Upper lobe of left lung (tissue), 4 donors: ENCODE measurements at regions not wholly inside any gene's neighbourhood (a gene's known extent, or its start where the extent isn't known, plus 50 kb on each side); places are given as distances from the start of the nearest gene placed in this dataset.

Experiments used
- CTCF ChIP-seq, 6 experiments: fragments of 450-650 bp in 4 of 6; fragments of 200-600 bp in 2 of 6; sonication (generic) in 2 of 6; IDR thresholded peaks; one replicate each; pipeline ENCODE4 v1.5.1; 2016 to 2019; ENCODE audit warnings: antibody characterized with exemption in 6 of 6
- EP300 ChIP-seq, 4 donors: sonication (generic); formaldehyde crosslinking; IDR thresholded peaks; one replicate each; pipeline ENCODE4 v1.5.1; 2017; ENCODE audit warnings: antibody characterized with exemption in 4 of 4, control low read depth in 2 of 4
- POLR2A ChIP-seq, 4 donors: fragments of 450-650 bp; IDR thresholded peaks; one replicate each; pipeline ENCODE4 v1.5.1; 2016 to 2017; ENCODE audit warnings: antibody characterized with exemption in 4 of 4, mild to moderate bottlenecking in 2 of 4
- POLR2AphosphoS5 ChIP-seq, 2 donors: sonication (generic); formaldehyde crosslinking; IDR thresholded peaks; one replicate each; pipeline ENCODE4 v1.5.1; 2017; ENCODE audit warnings: antibody characterized with exemption in 2 of 2

GRCh38 chr2:147679955-147680531 lies 164.8 kb upstream of the ACVR2A start:
- no peak for TF ChIP-seq CTCF (IDR thresholded peaks at IDR 0.05)
- no peak for TF ChIP-seq EP300 (IDR thresholded peaks at IDR 0.05)
- TF ChIP-seq POLR2AphosphoS5 (IDR thresholded peaks at IDR 0.05), result no peak
- no peak for TF ChIP-seq POLR2A (IDR thresholded peaks at IDR 0.05)
